Adipocyte (in vitro differentiated cells): ENCODE measurements at regions not wholly inside any gene's neighbourhood (a gene's known extent, or its start where the extent isn't known, plus 50 kb on each side); places are given as distances from the start of the nearest gene placed in this dataset.
"Not testable (repeated sequence)": the region's sequence is repeated elsewhere in the genome, so short reads cannot be mapped to it uniquely, and the experiment has no call there.

Experiments used
- DNase-seq: peaks from one replicate; pipeline ENCODE4 v3.0.0-alpha.2; 2015; ENCODE audit warnings: low read depth
- H3K27me3 ChIP-seq: replicated peaks from 2 replicates; pipeline ENCODE4 v1.7.0; 2013; ENCODE audit warnings: mild to moderate bottlenecking, low read length, moderate library complexity; ENCODE audit not compliant: control insufficient read depth, insufficient read depth
- H3K36me3 ChIP-seq: 2 replicates; pipeline ENCODE4 v1.7.0; 2013; ENCODE audit warnings: low read length, mild to moderate bottlenecking, moderate library complexity; ENCODE audit not compliant: control insufficient read depth, insufficient read depth, severe bottlenecking
- H3K4me1 ChIP-seq: 2 replicates; pipeline ENCODE4 v1.7.0; 2013; ENCODE audit warnings: mild to moderate bottlenecking, low read length, moderate library complexity; ENCODE audit not compliant: control insufficient read depth, insufficient read depth
- H3K4me3 ChIP-seq: 2 replicates; pipeline ENCODE4 v1.7.0; 2013; ENCODE audit warnings: mild to moderate bottlenecking, low read length, moderate library complexity
- H3K9ac ChIP-seq: 2 replicates; pipeline ENCODE4 v1.7.0; 2013; ENCODE audit warnings: mild to moderate bottlenecking, low read length, moderate library complexity
- H3K9me3 ChIP-seq: 2 replicates; pipeline ENCODE4 v1.7.0; 2013; ENCODE audit warnings: mild to moderate bottlenecking, low read length, moderate library complexity; ENCODE audit not compliant: control insufficient read depth

DNA sequence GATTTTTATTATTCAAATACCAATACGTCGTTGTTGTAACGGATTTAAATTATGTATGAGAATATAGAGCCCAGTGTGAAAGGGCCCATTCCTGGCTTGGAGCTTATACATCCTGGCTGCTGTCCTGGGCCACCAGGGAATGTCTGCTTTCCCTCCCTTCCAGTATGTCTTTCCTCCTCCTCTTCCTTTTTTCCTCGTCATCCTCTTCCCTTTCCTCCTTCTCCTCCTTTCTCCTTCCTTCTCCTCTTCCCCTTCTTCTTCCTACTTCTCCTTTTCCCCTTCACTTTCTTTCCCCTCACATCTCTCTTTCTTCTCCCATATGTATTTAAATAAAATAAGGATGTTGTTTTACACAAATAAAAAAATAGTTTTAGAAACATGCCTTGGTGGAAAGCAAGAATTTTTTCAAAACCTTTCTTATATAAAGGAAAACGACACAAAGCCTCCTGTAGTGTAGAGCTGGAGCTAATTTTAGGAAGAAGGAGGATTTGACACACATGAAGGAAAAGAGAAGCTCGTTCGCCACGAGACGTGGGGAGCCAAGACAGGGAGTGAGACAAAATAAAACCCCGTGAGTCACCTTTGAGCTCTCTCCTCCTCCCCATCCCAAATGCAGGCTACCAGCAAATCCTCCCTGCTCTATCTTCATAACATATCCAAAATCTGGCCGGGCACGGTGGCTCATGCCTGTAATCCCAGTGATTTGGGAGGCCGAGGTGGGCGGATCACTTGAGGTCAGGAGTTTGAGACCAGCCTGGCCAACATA lies 301.1 kb upstream of the LYZL1 start:
- H3K36me3 ChIP-seq = no peaks in the 10 kb centered on the region
- peaks cover 3% of the 10 kb centered on the region for H3K27me3 ChIP-seq
- DNase-seq = no peak
- no peak overlapping the region for H3K4me3 ChIP-seq
- peaks cover 20% of the 10 kb centered on the region for H3K4me1 ChIP-seq
- H3K9me3 ChIP-seq = no peaks in the 10 kb centered on the region
- H3K9ac ChIP-seq = no peak overlapping the region

- Histone ChIP-seq H3K27me3 (no peaks in the 10 kb centered on the region), H3K9me3 (no peaks in the 10 kb centered on the region), H3K36me3 (no peaks in the 10 kb centered on the region), H3K4me3 (no peak overlapping the region), H3K4me1 (peaks cover 13% of the 10 kb centered on the region), H3K9ac (no peak overlapping the region)
- no peak for DNase-seq
Observed at GRCh38 chr10:28988980-28989379, 299.9 kb upstream of the LYZL1 start.

DNA sequence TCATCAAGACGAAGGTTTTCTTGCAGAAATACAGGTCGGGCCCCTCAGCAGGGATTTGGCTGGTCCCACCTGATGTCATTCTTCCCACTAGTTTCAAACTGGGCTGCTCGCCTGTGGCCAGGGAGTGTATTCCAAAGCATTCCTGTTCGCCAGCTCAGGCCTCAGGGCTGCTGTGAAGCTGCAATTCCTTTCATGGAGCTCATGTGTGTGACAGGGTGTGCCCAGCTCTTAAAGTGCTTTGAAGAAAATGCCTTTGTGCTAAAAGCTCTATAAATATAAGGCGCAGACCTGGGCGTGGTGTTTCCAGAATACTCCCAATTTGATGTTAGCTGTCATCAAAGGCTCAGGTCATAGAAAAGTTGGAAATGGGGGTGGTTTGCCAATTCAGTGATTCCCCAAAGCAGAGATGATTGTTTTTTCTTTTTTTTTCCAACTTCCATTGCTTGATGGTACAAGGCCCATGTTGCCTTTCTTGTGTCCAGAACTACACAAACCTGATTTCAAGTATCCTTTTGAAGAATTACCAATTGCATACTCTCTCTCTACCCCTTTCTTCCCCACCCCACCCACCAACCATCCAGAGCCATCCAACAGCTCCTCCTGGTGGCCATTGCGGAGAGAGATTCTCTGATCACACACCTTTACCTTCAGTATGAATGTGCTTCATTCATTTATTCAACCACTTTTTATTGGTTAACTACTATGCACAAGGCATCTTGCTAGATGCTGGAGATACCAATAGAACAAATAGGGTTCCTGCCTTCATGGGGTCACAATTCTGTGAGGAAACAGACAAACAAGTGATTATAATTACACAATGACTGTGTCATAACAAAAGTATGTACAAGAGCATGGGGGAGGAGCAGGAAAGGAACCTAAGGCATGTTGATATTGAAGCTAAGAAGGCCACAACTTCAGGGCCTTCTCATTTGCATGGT lies 297.3 kb upstream of the LYZL1 start:
- H3K4me3 ChIP-seq = no peak overlapping the region
- H3K9ac ChIP-seq = no peak overlapping the region
- no peaks in the 10 kb centered on the region for H3K9me3 ChIP-seq
- H3K27me3 ChIP-seq = no peaks in the 10 kb centered on the region
- peaks cover 12% of the 10 kb centered on the region for H3K4me1 ChIP-seq
- peak; percentile 76 for DNase-seq
- H3K36me3 ChIP-seq = no peaks in the 10 kb centered on the region

DNA sequence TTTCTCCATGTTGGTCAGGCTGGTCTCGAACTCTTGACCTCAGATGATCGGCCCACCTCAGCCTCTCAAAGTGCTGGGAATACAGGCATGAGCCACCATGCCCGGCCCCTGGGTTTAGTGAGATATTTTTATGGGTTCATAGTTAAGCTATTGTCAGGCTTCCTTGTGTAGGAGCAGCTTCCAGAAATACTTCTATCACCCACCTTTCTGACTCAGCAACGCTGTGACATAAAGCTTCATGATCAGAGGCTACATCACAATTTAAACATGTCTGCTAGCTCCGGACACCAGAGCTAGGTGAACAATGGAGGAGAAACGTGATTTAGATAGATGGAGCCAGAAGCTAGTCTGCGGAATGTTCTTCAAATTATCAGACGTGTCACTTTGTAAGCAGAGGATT lies 295.8 kb upstream of the LYZL1 start:
- H3K4me1 ChIP-seq = peaks cover 12% of the 10 kb centered on the region
- DNase-seq = no peak
- no peaks in the 10 kb centered on the region for H3K9me3 ChIP-seq
- no peaks in the 10 kb centered on the region for H3K27me3 ChIP-seq
- no peak overlapping the region for H3K9ac ChIP-seq
- no peak overlapping the region for H3K4me3 ChIP-seq
- no peaks in the 10 kb centered on the region for H3K36me3 ChIP-seq

DNA sequence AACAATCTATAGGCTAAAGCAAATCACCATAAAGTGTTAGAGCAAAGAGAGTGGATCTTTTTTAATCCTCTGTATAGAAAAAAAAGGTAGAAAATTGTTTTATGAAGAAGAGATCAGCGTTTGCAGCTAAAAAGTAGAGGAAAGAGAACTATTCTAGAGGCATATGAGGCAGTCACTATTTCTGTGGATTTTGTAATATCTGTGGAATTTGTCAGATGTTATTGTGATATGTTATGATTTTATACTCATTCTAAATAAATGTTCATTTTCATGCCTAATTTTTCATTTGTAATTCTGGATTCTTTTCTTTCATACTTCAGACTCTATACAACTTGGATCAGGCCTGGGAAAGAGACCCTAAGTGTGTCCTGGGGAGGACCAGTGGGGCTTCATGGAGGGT lies 295.0 kb upstream of the LYZL1 start:
- H3K9ac ChIP-seq = no peak overlapping the region
- DNase-seq = peak; percentile 36
- H3K4me1 ChIP-seq = peaks cover 12% of the 10 kb centered on the region
- no peaks in the 10 kb centered on the region for H3K27me3 ChIP-seq
- no peaks in the 10 kb centered on the region for H3K9me3 ChIP-seq
- no peaks in the 10 kb centered on the region for H3K36me3 ChIP-seq
- no peak overlapping the region for H3K4me3 ChIP-seq

GRCh38 chr10:28994802-28995201 lies 294.1 kb upstream of the LYZL1 start:
- H3K9me3 ChIP-seq, H3K9ac ChIP-seq, DNase-seq, H3K27me3 ChIP-seq, H3K36me3 ChIP-seq, H3K4me3 ChIP-seq: not testable (repeated sequence)
- H3K4me1 ChIP-seq = peaks cover 12% of the 10 kb centered on the region

DNA sequence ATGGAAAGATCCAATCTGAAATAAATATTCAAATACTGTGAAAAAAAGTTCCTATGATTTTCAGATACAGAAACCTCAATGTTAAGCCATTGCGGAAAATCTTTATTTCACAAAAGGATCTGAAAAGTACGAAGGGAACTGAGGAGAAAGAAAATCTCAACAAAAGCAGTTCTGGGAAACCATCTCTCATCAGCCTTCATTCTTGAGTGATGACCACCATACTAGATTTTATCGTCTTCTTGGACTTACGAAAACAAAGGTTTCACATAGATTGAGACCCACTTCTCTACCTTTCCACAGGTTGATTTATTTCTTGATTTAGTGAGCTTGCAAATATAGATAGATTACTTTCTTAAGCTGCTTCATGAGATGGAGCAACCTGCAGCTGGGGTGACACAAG lies 293.4 kb upstream of the LYZL1 start:
- no peaks in the 10 kb centered on the region for H3K36me3 ChIP-seq
- no peak overlapping the region for H3K4me3 ChIP-seq
- H3K27me3 ChIP-seq = no peaks in the 10 kb centered on the region
- H3K9me3 ChIP-seq = no peaks in the 10 kb centered on the region
- no peak overlapping the region for H3K9ac ChIP-seq
- DNase-seq = no peak
- H3K4me1 ChIP-seq = peaks cover 12% of the 10 kb centered on the region

- Histone ChIP-seq H3K36me3 (no peaks in the 10 kb centered on the region), H3K9ac (no peak overlapping the region), H3K9me3 (no peaks in the 10 kb centered on the region), H3K4me3 (no peak overlapping the region), H3K27me3 (no peaks in the 10 kb centered on the region), H3K4me1 (peaks cover 12% of the 10 kb centered on the region)
- DNase-seq = no peak
Observed at GRCh38 chr10:28996345-28996744, 292.5 kb upstream of the LYZL1 start.

GRCh38 chr10:28996947-28997551 lies 291.8 kb upstream of the LYZL1 start:
- DNase-seq = no peak
- Histone ChIP-seq H3K4me1 (peaks cover 10% of the 10 kb centered on the region), H3K27me3 (no peaks in the 10 kb centered on the region), H3K9me3 (no peaks in the 10 kb centered on the region), H3K4me3 (no peak overlapping the region), H3K36me3 (no peaks in the 10 kb centered on the region), H3K9ac (no peak overlapping the region)

GRCh38 chr10:28997734-28998133 lies 291.1 kb upstream of the LYZL1 start:
- peak; percentile 20 for DNase-seq
- Histone ChIP-seq H3K4me3 (no peak overlapping the region), H3K4me1 (peaks cover 5% of the 10 kb centered on the region), H3K27me3 (no peaks in the 10 kb centered on the region), H3K36me3 (no peaks in the 10 kb centered on the region), H3K9me3 (no peaks in the 10 kb centered on the region), H3K9ac (no peak overlapping the region)

DNA sequence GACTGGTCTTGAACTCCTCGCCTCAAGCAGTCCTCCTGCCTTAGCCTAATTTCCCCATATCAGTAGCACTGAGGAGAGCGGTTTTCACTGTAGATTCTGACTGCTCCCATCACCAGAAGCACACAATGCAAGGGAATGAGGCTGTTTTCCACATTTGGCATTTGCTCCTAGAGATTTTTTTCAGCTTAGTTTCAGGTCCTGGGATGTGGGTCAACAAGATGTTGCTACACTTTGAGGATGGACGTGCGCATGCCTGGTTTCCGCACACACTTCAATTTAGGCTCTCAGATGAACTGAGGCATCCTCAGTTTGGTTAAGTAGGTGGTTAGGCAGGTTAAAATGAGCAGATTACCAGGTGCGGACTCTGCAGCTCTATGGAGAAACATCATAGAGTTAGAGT lies 287.1 kb upstream of the LYZL1 start:
- no peaks in the 10 kb centered on the region for H3K9me3 ChIP-seq
- no peak overlapping the region for H3K4me3 ChIP-seq
- no peaks in the 10 kb centered on the region for H3K27me3 ChIP-seq
- no peaks in the 10 kb centered on the region for H3K36me3 ChIP-seq
- H3K9ac ChIP-seq = no peak overlapping the region
- H3K4me1 ChIP-seq = no peaks in the 10 kb centered on the region
- DNase-seq = no peak
